Stimulated activated CD4-positive, alpha-beta T cell treated with anti-CD3 and anti-CD28 coated beads, TNF-alpha, amount 100 ng/mL, for 4 hours (primary cell): ENCODE measurements at regions not wholly inside any gene's neighbourhood (a gene's known extent, or its start where the extent isn't known, plus 50 kb on each side); places are given as distances from the start of the nearest gene placed in this dataset.

Experiments
- DNase-seq, 3 experiments: peaks; one replicate each; pipeline ENCODE4 v3.0.0-alpha.2; 2020; ENCODE audit warnings: low read depth in 3 of 3

DNA sequence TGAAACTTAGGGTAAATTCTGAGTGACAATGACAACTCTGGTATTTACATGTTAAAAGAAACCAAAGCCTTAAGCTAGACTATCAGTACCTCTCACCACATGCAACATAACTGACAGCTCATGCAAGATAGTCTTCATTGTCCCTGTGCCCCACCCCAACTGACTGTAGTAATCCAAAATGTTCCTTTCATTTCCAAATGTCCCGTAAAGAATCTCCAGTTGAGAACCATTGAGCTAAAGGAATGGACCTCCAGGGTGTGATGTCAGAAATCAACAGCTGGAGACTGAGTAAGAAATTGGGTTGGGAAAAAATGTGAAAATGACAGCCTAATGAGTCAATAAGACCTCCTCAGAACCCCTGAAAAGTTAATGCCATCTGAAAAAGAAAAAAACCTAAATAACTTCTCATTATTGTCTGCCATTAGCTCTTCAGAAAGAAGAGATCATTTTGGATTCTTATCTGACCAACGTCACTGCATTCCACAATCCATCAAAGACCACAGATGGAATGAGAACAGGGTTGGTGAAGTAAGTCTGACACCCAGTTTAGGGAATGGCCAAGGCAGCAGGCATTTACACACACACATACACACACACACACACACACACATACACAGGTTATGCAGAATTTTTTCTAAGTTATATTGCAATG is 51.7 kb upstream of the ACVR2A start:
- no peak for DNase-seq

DNA sequence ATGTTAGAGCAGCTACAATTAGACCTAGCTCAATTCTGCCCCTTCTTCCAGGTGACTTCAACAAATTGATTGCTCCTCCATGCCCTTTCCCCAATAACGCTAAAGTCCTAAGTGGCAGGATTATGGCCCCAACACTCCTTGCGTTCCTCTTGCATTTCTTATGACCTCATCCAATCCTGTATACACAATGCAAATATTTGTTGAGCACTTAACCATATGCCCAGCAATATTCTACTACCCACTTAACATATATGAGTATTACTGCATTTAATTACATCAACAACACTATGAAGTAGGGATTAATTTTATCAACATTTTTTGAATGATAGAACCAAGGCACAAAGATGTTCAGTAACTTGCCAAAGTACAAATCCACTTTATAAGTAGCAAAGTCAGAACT is 54.2 kb upstream of the ACVR2A start:
- no peak for DNase-seq

- DNase-seq = no peak
Observed at GRCh38 chr2:147789720-147790119, 55.1 kb upstream of the ACVR2A start.

GRCh38 chr2:147789287-147789686 is 55.5 kb upstream of the ACVR2A start:
- no peak for DNase-seq

DNA sequence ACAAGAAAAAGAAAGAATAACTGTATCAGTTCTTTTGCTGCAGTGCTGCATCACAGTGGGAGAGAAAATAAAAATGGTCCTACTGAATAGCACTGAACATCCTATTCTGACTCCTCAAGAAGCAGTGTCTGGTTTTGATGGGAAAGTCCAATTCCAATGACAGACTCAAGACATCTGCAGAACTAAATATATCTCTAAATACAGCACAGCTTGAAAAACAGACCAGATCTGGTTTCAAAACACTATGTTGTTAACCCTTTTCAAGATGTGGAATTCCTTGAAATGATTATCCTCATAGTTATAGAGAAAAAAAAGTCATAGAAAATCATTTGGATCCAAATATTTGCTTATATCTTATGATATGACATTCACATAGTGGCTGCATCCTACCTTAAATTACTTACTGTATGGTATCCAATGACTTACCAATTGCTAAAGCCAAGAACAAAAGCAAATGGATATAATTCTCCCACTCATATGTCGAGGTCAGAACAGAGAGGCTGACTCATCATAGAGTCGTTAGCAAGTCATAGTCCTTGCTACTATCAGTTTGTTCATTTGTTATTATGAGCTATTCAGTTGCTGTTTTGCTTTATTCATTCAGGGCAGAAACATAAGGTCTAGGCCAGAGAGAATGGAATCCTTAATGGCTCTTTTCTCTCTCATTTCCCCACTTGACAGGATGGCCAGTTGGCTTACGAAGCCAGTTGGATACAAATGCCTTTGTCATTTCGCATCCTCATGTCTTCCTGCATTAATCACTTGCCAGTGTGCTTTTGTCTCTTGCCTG is 62.5 kb upstream of the ACVR2A start:
- DNase-seq = no peak

DNA sequence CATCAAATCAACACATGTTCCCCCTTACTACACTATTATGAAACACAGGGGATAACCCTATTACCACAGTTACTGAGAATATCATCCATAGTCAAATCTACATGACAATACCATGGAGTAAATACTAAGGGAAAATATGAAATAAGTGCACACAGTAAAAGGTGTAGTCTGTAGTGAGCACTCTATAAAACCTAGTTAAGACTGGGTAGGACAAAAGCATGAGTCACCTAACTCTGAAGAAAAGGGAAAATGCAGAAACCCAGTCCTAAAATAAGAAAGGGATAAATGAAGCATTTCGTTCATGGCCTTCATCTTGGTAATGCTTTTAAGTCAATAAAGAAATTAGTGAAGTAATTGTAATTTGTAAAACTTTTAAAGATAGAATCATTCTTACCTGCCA is 65.4 kb upstream of the ACVR2A start:
- no peak for DNase-seq

DNA sequence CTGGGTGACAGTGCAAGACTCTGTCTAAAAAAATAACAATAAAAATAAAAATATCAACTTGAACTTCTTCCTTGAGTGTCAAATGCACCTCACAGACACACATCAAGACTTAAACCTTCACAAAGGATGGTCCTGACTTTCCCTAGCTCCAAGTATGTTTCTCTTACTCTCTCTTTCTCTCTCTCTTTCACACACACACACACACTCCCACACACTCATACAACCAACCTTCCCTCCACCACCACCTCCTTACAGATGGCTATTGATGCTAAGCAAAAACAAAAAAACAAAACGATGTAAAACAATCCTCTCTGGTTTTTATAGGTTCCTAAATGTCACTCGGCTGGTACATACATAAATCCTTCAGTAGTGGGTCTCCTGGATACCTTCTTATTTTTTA is 67.4 kb upstream of the ACVR2A start:
- DNase-seq = no peak

GRCh38 chr2:147774805-147775204 is 70.0 kb upstream of the ACVR2A start:
- no peak for DNase-seq

GRCh38 chr2:147773479-147773878 is 71.3 kb upstream of the ACVR2A start:
- DNase-seq = no peak

DNA sequence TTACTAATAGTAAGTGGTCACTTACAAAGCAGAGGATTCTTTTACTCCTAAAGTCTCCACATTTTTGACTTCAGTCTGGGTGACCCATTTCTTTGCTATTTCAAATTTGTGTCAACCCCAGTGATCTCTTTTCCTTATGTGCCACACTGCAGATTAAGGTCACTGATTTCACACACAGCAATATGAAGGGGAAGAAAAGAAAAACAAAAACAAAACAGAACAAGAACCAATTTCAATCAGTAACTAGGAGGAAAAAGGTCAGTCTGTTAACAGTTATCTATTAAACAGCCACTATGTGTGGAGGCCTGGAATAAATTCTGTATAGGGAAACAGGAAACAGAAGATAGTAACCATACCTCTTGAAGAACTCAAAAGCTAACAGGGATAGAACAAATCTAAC is 72.0 kb upstream of the ACVR2A start:
- DNase-seq = no peak

- DNase-seq = no peak
Observed at GRCh38 chr2:147763861-147764260, 81.0 kb upstream of the ACVR2A start.

DNA sequence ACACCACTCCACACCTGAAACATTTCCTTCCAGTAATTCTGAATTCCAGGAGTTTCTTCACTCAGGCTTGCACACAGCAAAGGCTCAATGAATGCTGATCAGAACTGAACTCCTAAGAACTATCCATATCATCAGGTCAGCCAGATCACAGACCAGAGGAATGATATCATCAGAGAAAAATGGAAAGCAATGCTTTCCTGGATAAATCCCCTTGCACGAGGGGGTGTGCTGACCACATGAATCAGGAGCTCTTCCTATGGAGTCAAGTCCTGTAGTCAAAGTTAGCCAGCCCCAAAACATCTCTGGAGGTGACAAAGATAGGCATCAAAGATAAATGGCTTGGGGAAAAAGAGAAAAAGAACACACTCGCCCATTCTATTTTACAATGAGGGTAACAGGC is 83.8 kb upstream of the ACVR2A start:
- DNase-seq = no peak

GRCh38 chr2:147759536-147759935 is 85.3 kb upstream of the ACVR2A start:
- no peak for DNase-seq

GRCh38 chr2:147758821-147759220 is 86.0 kb upstream of the ACVR2A start:
- DNase-seq = no peak

GRCh38 chr2:147756069-147756468 is 88.8 kb upstream of the ACVR2A start:
- no peak for DNase-seq

- DNase-seq = no peak
Observed at GRCh38 chr2:147740211-147740927, 104.5 kb upstream of the ACVR2A start.

DNA sequence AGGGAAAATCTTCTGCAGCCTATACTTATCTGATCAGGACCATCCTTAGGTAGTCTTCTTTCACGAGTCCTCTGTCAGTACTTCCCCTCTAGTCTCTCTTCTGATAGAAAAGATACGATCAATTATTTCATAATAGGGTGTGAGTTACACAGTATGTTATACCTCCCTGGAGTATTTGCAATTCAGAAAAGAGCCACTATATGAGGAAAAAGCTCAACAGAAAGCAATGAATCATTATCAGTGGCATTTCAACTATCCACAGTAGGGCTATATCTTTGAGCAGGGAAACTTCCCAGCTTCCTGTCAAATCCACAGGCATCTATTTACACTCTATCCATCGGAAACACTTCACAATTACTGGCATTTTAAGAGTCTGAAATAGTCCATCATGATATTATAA is 105.3 kb upstream of the ACVR2A start:
- no peak for DNase-seq

GRCh38 chr2:147718831-147719230 is 126.0 kb upstream of the ACVR2A start:
- DNase-seq = no peak

- DNase-seq = no peak
Observed at GRCh38 chr2:147716906-147717305, 127.9 kb upstream of the ACVR2A start.

- no peak for DNase-seq
Observed at GRCh38 chr2:147715807-147716206, 129.0 kb upstream of the ACVR2A start.

DNA sequence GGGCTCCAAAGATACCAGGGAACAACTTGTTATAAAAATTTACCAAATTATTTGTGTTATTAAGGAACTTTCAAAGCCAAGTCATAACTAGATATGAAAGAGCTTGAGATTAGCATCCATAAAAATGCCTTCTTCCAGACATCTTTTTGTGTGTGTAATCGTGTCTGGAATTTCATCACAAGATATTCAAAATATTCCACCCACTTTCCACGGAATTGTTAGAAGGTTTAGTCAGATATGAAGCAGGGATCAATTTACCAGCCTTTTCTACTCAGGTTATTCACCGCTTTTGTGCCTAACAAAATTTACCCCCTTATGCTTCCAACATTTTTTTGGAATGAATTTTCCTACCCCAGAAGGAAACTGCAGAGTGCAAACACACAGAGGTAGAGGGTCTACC is 130.2 kb upstream of the ACVR2A start:
- DNase-seq = no peak

- no peak for DNase-seq
Observed at GRCh38 chr2:147713349-147713748, 131.5 kb upstream of the ACVR2A start.

DNA sequence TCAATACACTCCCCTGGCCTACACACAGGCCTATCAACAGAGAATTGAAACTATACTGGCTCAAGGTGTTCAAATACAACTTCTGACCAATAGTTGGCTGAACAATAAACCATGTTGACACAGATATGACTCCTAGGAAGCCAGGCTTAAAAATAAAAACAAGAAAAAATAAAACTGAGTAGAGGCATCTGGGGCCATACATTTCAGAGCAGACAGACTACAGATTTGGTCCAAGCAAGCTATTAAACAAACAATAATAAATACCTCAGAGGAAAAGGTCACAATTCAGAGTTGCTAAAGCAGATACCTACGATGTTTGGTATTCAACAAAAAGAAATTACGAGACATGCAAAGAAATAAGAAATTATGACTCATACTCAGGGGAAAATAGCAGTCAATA is 132.8 kb upstream of the ACVR2A start:
- no peak for DNase-seq
